ENCODE measurements at regions not wholly inside any gene's neighbourhood (a gene's known extent, or its start where the extent isn't known, plus 50 kb on each side); places are given as distances from the start of the nearest gene placed in this dataset.

- TF ChIP-seq CTCF (IDR thresholded peaks at IDR 0.05; ENCODE audit: control extremely low read depth in 1 of 3, insufficient read depth in 1 of 3, low read depth in 1 of 3, low read length in 3 of 3): no peak
- TF ChIP-seq SP1 (IDR thresholded peaks at IDR 0.05; ENCODE audit: low read depth, low read length): no peak
- no peak for TF ChIP-seq CREB1 (IDR thresholded peaks at IDR 0.05)
- no peak for TF ChIP-seq EP300 (IDR thresholded peaks at IDR 0.05; ENCODE audit: borderline replicate concordance in 1 of 2, low read depth in 2 of 2, low read length in 2 of 2)
- no peak for TF ChIP-seq YY1 (IDR thresholded peaks at IDR 0.05; ENCODE audit: low read depth, low read length)
- no peak for TF ChIP-seq GABPA (IDR thresholded peaks at IDR 0.05; ENCODE audit: borderline replicate concordance, insufficient read depth, low read length)
- no peak for TF ChIP-seq RAD21 (IDR thresholded peaks at IDR 0.05 in 1 of 2, conservative IDR thresholded peaks at IDR 0.05 in 1 of 2; ENCODE audit: low read depth in 2 of 2, low read length in 2 of 2)
- no peak for TF ChIP-seq POLR2A (IDR thresholded peaks at IDR 0.05; ENCODE audit: control extremely low read depth in 1 of 2, low read depth in 2 of 2, low read length in 2 of 2)
- no peak for TF ChIP-seq BRCA1 (IDR thresholded peaks at IDR 0.05; ENCODE audit: low read depth, low read length)
Measured at GRCh38 chr2:103902347-103902746, 951.6 kb upstream of the POU3F3 start.

Measured in H1 (cell line).